NCI-H69 (cell line): ENCODE measurements at regions not wholly inside any gene's neighbourhood (a gene's known extent, or its start where the extent isn't known, plus 50 kb on each side); places are given as distances from the start of the nearest gene placed in this dataset.
"Not testable (repeated sequence)": the region's sequence is repeated elsewhere in the genome, so short reads cannot be mapped to it uniquely, and the experiment has no call there.

Experiments
- DNase-seq: peaks from one replicate; lab custom pipeline; 2025; lab: John Stamatoyannopoulos, UW

DNA sequence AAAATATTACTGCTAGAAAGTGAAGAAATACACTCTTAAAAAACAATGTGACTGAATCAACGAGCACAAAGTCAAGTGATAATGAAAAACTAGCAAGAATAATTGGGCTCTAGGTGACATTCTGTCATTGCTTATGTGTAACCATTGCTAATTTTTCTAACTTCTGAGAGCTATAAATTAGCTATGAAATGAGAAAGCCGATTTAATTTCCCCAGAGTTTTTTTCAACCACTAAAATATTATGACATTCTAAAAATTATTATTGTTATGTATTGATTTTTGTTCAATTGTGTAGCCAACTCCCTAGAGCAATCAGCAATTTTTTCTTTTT, 458.6 kb upstream of the ATXN8OS start:
- DNase-seq, result no peak

- DNase-seq, result no peak
Measured at GRCh38 chr13:69648340-69649062, 459.1 kb upstream of the ATXN8OS start.

DNA sequence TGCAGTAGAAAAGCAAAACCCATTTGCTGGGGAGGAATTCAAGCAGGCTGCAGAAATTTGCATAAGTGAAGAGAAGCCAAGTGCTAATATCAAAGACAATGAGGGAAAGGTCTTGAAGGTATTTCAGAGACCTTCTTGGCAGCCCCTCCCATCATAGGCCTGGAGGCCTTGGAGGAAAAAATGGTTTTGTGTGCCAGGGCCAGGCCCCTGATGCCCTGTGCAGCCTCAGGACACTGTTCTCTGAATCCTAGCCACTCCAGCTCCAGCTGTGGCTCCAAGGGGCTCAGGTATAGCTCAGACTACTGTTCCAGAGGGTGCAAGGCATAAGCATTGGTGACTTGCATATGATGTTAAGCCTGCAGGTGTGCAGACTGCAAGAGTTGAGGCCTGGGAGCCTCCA, 463.2 kb upstream of the ATXN8OS start:
- no peak for DNase-seq

GRCh38 chr13:69641773-69642172, 465.9 kb upstream of the ATXN8OS start:
- peak; percentile 49 for DNase-seq

- no peak for DNase-seq
Measured at GRCh38 chr13:69633044-69633443, 474.6 kb upstream of the ATXN8OS start.

GRCh38 chr13:69623973-69624372, 483.7 kb upstream of the ATXN8OS start:
- DNase-seq, result no peak

DNA sequence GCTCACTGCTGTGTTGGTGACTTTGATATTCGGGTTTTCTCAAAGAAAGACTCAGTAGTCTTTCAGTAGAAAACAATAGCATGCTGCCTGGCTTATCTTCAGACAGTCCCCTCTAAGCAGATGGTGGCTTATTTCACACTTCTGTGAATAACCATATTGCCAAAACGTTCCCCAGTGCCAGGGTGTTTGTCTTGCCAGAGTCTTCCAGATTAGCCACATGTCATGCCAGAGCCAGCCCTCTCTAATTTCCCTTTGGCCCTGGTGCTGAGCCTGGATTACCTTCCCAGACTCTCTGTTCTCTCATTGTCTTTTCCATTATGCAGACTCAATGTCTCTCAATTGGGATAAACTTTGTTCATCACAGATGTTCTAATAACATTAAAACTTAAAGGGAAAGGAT, 488.0 kb upstream of the ATXN8OS start:
- no peak for DNase-seq

DNA sequence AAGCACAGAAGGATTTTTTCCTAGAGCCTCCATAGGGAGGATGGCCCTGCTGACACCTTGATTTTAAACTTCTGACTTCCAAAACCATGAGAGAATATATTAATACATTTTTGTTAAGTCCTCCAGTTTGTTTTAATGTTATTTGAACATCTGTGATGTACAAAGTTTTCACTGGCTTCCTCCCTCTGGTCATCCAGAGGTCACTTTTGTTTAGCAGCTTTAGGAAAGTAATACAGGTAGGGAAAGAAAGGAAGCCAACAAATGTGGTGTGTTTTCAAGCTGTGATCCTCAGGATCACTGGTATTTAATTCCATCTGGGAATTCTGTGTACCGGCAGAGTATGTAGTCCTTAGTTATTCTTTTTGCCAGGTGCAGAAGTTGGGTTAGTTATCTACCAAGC, 488.8 kb upstream of the ATXN8OS start:
- DNase-seq, result no peak

DNA sequence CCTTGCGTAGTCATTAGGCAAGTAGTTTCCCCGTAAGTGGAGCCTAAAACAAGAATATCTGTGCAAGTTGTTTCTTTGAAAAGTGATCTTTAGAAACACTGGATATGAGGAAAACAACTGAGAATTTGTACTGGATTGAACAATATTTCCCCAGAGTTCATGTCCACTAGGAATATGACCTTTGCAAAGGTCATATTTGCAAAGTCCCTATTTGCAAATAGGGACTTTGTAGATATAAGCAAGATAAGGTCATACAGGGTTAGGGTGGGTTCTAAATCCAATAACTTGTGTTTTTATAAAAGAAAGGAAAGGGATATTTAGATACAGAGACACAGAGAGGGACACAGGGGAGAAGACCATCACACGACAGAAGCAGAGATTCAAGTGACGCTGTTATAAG, 489.2 kb upstream of the ATXN8OS start:
- no peak for DNase-seq

DNA sequence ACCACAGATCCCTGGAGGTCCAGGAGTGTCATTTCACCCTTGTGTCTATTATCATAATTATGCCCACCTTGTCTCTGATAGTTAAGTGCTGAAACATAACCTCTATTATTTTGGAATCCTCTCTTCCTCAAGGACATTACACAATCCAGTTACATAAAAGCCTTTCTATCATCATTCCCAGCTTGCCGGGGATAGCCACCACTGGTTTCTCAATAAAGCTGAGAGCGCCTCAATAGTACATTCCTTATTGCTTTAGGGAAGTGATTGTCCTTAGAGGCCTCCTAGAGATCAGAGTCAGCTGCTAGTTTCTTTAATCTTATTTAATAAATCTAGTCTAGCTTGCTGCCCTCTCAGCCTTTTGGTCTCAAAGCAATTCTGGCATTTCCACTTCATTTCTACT, 490.0 kb upstream of the ATXN8OS start:
- no peak for DNase-seq

GRCh38 chr13:69616396-69616795, 491.2 kb upstream of the ATXN8OS start:
- no peak for DNase-seq

DNA sequence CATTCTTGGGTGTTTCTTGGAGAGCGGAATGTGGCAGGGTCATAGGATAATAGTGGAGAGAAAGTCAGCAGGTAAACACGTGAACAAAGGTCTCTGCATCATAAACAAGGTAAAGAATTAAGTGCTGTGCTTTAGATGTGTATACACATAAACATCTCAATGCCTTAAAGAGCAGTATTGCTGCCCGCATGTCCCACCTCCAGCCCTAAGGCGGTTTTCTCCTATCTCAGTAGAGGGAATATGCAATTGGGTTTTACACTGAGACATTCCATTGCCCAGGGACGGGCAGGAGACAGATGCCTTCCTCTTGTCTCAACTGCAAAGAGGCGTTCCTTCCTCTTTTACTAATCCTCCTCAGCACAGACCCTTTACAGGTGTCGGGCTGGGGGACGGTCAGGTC, 492.6 kb upstream of the ATXN8OS start:
- not testable (repeated sequence) for DNase-seq

DNA sequence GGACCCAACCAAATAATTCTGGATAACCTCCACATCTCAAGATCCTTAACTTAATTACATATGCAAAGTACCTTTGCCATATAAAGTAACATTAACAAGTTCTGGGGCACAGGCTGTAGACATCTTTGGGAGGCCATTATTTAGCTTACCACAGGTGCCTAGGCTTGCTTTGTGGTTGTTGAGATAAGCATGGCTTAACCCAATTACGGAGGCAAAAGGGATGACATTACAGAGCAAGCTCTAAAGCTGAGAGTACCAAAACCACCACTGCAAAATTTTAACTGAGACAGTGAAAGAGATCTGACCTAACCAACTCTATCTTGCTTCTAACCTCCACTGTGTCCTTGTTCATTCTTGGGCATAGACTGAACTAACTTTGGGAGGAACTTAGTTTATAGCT, 502.9 kb upstream of the ATXN8OS start:
- no peak for DNase-seq

DNA sequence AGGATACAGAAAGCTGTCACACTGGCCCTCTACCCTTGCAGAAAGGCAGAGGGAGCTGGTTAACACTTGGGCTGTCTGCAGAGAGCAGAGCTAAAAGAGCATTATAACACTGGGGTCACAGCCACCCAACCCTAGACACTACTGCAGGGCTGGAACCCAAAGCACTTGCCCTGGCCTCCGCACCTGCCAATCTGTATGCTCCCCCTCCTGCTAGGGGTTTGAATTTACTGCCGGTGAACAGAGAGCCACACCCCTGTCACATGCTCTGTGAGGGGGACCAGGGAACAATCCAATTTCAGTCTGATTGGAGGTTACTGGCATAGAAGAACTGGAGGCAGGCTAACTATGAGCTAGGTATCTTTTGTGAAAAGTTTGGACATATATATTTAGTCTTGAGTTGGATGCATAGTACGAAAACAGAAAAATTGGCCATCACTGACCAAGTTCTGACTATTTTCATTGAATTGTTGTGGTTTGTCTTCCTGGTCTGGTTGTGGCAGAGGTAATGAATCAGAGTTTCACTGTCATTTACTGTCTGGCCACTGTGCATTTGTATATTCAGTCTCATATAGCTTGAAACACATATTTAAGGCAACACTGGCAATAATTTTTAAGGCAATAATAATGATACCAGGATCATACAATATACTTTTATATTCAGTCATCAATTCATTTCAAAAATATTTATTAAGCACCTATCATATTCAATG, 504.3 kb upstream of the ATXN8OS start:
- DNase-seq, result no peak

DNA sequence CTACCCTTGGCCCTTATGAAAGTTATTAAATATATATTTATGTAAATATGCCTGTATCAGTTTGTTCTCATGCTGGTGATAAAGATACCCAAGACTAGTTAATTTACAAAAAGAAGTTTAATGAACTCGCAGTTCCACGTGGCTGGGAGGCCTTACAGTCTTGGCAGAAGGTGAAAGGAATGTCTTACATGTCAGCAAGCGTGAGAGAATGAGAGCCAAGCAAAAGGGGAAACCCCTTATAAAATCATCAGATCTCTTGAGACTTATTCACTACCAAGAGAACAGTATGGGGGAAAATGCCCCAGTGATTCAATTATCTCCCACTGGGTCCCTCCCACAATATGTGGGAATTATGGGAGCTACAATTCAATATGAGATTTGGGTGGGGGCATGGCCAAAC, 506.0 kb upstream of the ATXN8OS start:
- no peak for DNase-seq

DNA sequence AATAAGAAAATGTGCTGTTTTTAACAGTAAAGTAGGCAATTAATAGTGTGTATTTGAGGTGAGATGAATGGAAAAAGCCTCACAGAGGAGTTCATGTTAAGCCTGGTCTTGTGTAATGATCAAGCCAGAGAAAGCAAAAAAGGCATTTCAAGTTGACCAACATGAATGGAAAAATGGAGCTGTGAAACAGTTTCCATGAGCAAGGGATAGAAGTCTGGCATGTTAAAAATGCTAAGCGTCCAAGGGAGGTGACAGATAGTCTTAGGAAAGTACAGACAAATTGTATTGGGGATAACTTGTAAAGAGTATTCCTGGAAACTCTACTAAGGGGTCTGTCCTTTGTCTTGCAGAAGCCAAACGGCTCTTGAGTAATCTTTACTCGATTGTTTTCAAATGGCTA, 506.8 kb upstream of the ATXN8OS start:
- no peak for DNase-seq

- no peak for DNase-seq
Measured at GRCh38 chr13:69597088-69597487, 510.5 kb upstream of the ATXN8OS start.

GRCh38 chr13:69595181-69595580, 512.4 kb upstream of the ATXN8OS start:
- no peak for DNase-seq

DNA sequence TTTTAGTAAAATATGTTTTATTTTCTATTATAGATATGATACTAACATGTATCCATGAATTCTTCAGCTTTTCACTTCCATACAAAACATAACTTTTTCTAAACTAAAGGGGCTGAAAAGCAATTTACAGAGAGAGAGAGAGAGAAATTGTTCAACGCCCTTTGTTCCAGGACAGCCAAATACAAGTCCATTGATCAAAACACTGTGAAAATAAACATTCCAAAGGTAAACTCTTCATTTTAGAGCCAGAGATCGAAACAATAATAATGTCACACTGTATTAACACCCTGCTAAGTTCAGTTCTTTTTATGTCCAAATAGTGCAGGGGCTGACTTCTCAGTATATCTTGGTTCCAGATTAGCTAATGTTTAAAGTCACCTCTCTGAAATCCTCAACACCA, 516.2 kb upstream of the ATXN8OS start:
- no peak for DNase-seq

DNA sequence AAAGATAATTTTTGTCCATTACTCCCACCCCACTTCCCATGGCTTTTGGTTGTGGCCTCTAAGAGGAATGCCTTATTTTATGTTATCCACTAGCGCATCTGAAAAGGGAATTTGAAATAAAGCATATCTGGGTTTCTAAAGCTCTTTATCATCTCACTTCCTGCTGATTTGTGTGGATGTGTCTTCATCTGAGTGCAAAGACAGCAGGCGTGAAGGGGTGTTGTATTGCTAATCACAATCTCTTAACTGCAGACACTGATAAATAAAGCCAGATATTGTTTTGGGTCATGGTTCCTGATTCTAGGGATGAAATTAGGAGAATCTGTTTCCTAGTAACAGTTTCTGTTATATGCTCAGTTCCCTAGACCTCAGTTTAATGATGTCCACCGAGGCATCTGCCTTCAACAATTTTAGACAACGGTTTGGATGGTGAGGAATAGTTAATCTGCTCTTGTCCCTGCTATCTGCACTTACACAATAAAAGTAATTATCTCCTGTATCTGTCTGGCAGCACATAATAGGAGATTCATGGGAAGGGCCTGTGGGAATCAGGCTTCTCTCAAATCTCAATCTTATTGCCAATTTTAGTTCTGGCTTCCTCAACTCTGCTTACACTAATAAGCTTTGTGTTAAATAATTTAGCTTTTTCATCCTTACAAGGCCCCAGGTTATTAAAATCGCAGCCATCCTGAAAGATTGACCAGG, 517.9 kb upstream of the ATXN8OS start:
- DNase-seq, result no peak

DNA sequence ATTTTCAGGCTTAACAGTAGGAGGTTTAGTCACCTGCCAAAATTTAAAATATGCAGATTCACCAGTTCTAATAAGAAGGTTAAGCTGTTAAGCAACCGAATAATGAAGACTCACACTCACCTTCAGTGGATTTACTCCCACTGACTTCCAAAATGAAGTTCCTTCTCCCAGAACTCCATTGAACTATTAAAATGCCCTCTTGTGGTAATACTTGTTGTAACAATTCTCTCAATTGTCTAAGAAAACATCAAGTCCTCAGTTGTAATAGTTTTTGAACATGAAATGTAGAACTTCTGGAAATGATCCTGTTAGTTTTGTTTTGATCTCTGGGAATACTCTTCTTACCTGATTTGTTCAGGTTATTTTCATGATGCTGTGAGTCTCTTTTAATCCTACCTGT, 522.0 kb upstream of the ATXN8OS start:
- peak; percentile 8 for DNase-seq

DNA sequence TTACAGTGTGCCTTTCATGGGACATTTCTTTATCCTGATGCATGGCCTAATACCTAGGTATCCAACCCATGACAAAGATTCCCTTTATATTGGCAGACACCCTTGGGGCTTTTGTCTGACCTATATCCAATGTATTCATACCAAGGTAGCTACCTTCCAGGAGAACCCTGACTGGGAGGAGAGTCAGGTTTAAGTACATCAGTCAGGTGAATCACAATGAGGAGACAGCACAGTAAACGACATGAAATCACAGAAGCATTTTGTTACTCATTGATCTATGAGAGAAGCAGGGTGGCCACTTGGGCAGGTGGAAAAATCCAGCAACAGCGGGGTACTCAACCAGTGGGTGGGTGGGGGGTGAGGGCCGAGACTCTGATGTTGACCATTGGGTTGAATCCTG, 527.4 kb upstream of the ATXN8OS start:
- DNase-seq, result peak; percentile 71

DNA sequence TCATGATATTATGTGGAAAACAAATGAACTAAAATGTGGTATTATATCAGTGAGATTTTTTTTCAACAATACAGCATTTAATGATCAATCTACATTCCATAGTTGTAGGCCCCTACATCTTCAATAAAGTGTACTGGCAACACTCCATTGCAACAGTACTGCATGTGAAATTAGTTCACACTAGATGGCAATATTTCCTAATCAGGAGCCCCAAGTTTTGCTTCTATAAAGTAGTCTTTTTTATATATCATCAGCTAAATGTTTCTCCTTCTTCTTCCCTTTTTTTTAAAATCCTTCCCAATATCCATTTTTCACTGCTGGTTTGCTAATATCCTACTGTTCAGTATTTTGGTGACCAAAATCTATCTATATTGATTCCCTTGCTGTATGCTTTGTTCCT, 528.3 kb upstream of the ATXN8OS start:
- DNase-seq, result peak; percentile 43
